BLaER1 treated with 17β-estradiol and CSF1 and Interleukin-3, amounts not matched to agents 10 nM and 100 nM (cell line): ENCODE measurements at regions not wholly inside any gene's neighbourhood (a gene's known extent, or its start where the extent isn't known, plus 50 kb on each side); places are given as distances from the start of the nearest gene placed in this dataset.

Experiments used
- H3K27ac ChIP-seq, 11 experiments: shearing (Covaris generic); formaldehyde crosslinking; 2 replicates each; pipeline ENCODE4 v1.8.1; 2022
- H3K27me3 ChIP-seq, 11 experiments: shearing (Covaris generic); formaldehyde crosslinking; 2 replicates each; pipeline ENCODE4 v1.8.1; 2022
- H3K36me3 ChIP-seq, 11 experiments: shearing (Covaris generic); formaldehyde crosslinking; 2 replicates each; pipeline ENCODE4 v1.8.1; 2022
- H3K4me1 ChIP-seq, 10 experiments: shearing (Covaris generic); formaldehyde crosslinking; 2 replicates each; pipeline ENCODE4 v1.8.1; 2022
- H3K4me2 ChIP-seq, 11 experiments: shearing (Covaris generic); formaldehyde crosslinking; 2 replicates each; pipeline ENCODE4 v1.8.1; 2022
- H3K4me3 ChIP-seq, 10 experiments: shearing (Covaris generic); formaldehyde crosslinking; 2 replicates each; pipeline ENCODE4 v1.8.1; 2022
- H3K9ac ChIP-seq, 11 experiments: shearing (Covaris generic); formaldehyde crosslinking; 2 replicates each; pipeline ENCODE4 v1.8.1; 2022
- H3K9me3 ChIP-seq, 11 experiments: shearing (Covaris generic); formaldehyde crosslinking; replicated peaks in 1 of 11; 2 replicates each; pipeline ENCODE4 v1.8.1; 2022
- H4K20me1 ChIP-seq, 11 experiments: shearing (Covaris generic); formaldehyde crosslinking; 2 replicates each; pipeline ENCODE4 v1.8.1; 2022
- Cebpa-rat ChIP-seq, 11 experiments: shearing (Covaris generic); IDR thresholded peaks; 2 replicates each; pipeline ENCODE4 v1.8.1; 2022

DNA sequence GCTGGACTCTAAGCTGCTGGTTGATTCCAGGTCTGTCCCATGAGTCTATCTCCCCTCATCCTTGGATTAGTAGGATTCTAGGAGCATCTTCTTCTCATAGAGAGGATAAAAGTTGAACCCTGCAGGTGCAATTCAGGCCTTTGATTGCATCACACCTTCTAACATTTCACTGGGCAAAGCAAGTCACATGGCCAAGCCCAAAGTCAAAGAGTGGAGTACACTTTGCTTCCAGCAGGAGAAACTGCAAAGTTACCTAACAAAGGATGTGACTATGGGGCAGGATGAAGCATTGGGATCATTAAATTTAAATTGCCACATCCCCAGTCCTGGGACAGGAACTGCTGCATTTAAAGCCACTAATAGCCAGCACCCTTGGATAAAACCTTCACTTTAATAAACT lies 51.0 kb upstream of the EGFLAM start:
- no peaks in the 10 kb centered on the region for H3K27me3 ChIP-seq
- H3K27ac ChIP-seq, result no peak overlapping the region
- H3K36me3 ChIP-seq, result no peaks in the 10 kb centered on the region
- H3K9me3 ChIP-seq, result no peaks in the 10 kb centered on the region
- H3K9ac ChIP-seq, result no peak overlapping the region
- H3K4me3 ChIP-seq, result no peak overlapping the region
- H3K4me1 ChIP-seq, result no peaks in the 10 kb centered on the region; a peak in 1 of 20 replicates
- 0 out of 22 replicates have a peak, but pooled peaks cover 0 to 4% (median 0%) of the 10 kb centered on the region in 11 experiments for H4K20me1 ChIP-seq
- TF ChIP-seq Cebpa-rat (IDR thresholded peaks at IDR 0.05), result peak in 2 of 11 experiments; percentile 15 to 58; a peak in 2 of 22 replicates
- H3K4me2 ChIP-seq, result no peak overlapping the region

- H3K27me3 ChIP-seq, result no peaks in the 10 kb centered on the region
- peaks cover 0 to 35% (median 12%) of the 10 kb centered on the region in 11 experiments; a peak in 13 of 22 replicates for H3K9me3 ChIP-seq
- H3K4me3 ChIP-seq, result no peak overlapping the region
- H3K9ac ChIP-seq, result no peak overlapping the region
- H3K27ac ChIP-seq, result no peak overlapping the region
- no peak for TF ChIP-seq Cebpa-rat (IDR thresholded peaks at IDR 0.05)
- H3K4me2 ChIP-seq, result no peak overlapping the region
- H3K36me3 ChIP-seq, result no peaks in the 10 kb centered on the region
- no peaks in the 10 kb centered on the region; a peak in 1 of 20 replicates for H3K4me1 ChIP-seq
- H4K20me1 ChIP-seq, result no peaks in the 10 kb centered on the region
Measured at GRCh38 chr5:38202741-38203140, 55.6 kb upstream of the EGFLAM start.

- H3K4me2 ChIP-seq, result no peak overlapping the region
- TF ChIP-seq Cebpa-rat (IDR thresholded peaks at IDR 0.05), result no peak
- H3K9ac ChIP-seq, result no peak overlapping the region
- no peaks in the 10 kb centered on the region for H3K36me3 ChIP-seq
- H3K27me3 ChIP-seq, result no peaks in the 10 kb centered on the region
- H3K4me1 ChIP-seq, result no peaks in the 10 kb centered on the region; a peak in 1 of 20 replicates
- H4K20me1 ChIP-seq, result no peaks in the 10 kb centered on the region
- no peak overlapping the region for H3K4me3 ChIP-seq
- peaks cover 0 to 35% (median 12%) of the 10 kb centered on the region in 11 experiments; a peak in 13 of 22 replicates for H3K9me3 ChIP-seq
- H3K27ac ChIP-seq, result no peak overlapping the region
Measured at GRCh38 chr5:38200872-38201557, 57.3 kb upstream of the EGFLAM start.

DNA sequence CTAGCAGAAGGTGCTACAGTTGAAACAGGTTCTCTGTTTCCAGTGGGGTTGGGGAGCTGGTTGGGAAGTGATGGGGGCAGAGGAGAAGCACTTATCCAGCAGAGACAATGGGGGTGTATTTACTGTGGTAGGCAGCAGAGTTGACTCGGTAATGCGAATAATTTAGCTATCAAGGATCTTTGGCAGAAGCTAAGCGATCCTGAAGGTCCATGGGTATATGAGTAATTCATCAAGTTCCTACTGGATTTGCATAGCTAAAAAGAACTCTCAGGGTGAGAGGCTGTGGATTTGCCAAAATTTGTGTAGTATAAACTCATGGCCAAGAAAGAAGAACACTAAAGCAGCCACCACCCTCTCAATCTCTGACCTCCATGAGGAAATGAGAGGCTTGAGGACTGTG lies 61.2 kb upstream of the EGFLAM start:
- H3K9ac ChIP-seq, result no peak overlapping the region
- TF ChIP-seq Cebpa-rat (IDR thresholded peaks at IDR 0.05), result no peak
- H3K27ac ChIP-seq, result no peak overlapping the region

GRCh38 chr5:38193015-38193581 lies 65.3 kb upstream of the EGFLAM start:
- Histone ChIP-seq H3K4me2 (no peak overlapping the region), H3K9me3 (0 out of 22 replicates have a peak, but pooled peaks cover 0 to under 1% (median 0%) of the 10 kb centered on the region in 11 experiments), H3K27me3 (peaks cover 0 to 4% (median 0%) of the 10 kb centered on the region in 11 experiments; a peak in 1 of 22 replicates), H3K4me1 (no peaks in the 10 kb centered on the region), H3K4me3 (no peak overlapping the region), H3K36me3 (no peaks in the 10 kb centered on the region), H4K20me1 (no peaks in the 10 kb centered on the region), H3K27ac (no peak overlapping the region), H3K9ac (no peak overlapping the region)
- no peak for TF ChIP-seq Cebpa-rat (IDR thresholded peaks at IDR 0.05)

More for the DNA sequence above, 61.2 kb upstream of the EGFLAM start:
- Histone ChIP-seq H3K4me1 (no peaks in the 10 kb centered on the region), H4K20me1 (no peaks in the 10 kb centered on the region), H3K4me3 (no peak overlapping the region), H3K36me3 (no peaks in the 10 kb centered on the region), H3K27me3 (no peaks in the 10 kb centered on the region), H3K4me2 (no peak overlapping the region), H3K9me3 (peaks cover 0 to 35% (median 12%) of the 10 kb centered on the region in 11 experiments; a peak in 13 of 22 replicates)

GRCh38 chr5:38191693-38192092 lies 66.7 kb upstream of the EGFLAM start:
- TF ChIP-seq Cebpa-rat (IDR thresholded peaks at IDR 0.05), result no peak
- Histone ChIP-seq H3K4me2 (no peak overlapping the region), H3K4me3 (no peak overlapping the region), H3K4me1 (no peaks in the 10 kb centered on the region), H3K27ac (no peak overlapping the region), H3K9me3 (no peaks in the 10 kb centered on the region), H3K36me3 (no peaks in the 10 kb centered on the region), H3K27me3 (peaks cover 0 to 4% (median 0%) of the 10 kb centered on the region in 11 experiments; a peak in 1 of 22 replicates), H3K9ac (no peak overlapping the region), H4K20me1 (no peaks in the 10 kb centered on the region)

- H3K4me1 ChIP-seq, result no peaks in the 10 kb centered on the region
- no peak overlapping the region for H3K27ac ChIP-seq
- H3K9me3 ChIP-seq, result no peaks in the 10 kb centered on the region
- H3K9ac ChIP-seq, result no peak overlapping the region
- no peaks in the 10 kb centered on the region for H3K36me3 ChIP-seq
- H3K4me3 ChIP-seq, result no peak overlapping the region
- H3K27me3 ChIP-seq, result peaks cover 0 to 4% (median 0%) of the 10 kb centered on the region in 11 experiments; a peak in 1 of 22 replicates
- H4K20me1 ChIP-seq, result no peaks in the 10 kb centered on the region
- no peak for TF ChIP-seq Cebpa-rat (IDR thresholded peaks at IDR 0.05)
- H3K4me2 ChIP-seq, result no peak overlapping the region
Measured at GRCh38 chr5:38190111-38190510, 68.2 kb upstream of the EGFLAM start.

DNA sequence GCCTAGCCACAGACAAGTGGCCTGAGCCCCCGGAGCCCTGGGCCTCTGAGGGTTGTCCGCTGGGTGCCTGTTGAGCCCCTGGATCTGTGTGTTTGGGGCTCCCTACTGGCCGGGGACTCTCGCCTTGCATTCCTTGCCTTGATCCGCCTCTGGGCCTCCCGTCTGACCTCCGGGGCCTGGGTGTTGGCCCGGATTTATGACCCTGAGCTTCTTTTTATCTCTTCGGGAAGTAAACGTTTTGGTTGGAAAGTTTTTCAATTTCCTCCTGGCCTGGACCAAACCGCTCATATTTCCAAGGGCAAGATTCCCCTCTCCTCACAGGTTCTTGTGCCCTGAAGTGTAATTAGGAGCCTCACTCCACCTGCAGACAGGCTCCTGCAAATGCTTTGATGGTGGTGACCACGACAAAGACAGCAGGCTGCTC lies 69.3 kb upstream of the EGFLAM start:
- Histone ChIP-seq H3K4me1 (no peaks in the 10 kb centered on the region), H3K27me3 (peaks cover 0 to 4% (median 0%) of the 10 kb centered on the region in 11 experiments; a peak in 1 of 22 replicates), H3K27ac (no peak overlapping the region), H3K36me3 (no peaks in the 10 kb centered on the region), H3K9ac (no peak overlapping the region), H3K4me3 (no peak overlapping the region), H3K9me3 (no peaks in the 10 kb centered on the region), H4K20me1 (no peaks in the 10 kb centered on the region), H3K4me2 (no peak overlapping the region)
- no peak for TF ChIP-seq Cebpa-rat (IDR thresholded peaks at IDR 0.05)

DNA sequence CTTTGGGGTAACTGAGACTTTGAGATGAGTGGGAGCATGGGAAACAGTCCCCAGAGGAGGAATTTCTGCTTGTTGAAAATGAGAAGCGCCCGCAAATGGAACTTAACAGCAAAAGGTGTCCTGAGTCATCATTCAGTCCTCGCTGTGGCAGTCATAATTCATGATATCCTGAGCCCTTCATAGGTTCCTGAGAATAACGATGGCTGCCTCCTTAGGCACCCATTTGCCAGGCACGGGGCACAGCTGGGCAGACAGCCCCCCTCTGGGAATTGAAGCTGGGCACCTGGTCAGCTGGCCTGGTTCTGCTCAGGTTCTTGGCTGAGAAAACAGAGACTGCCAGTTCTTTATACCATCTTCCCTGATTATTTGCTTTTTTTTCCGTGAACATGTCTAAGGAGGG lies 69.8 kb upstream of the EGFLAM start:
- Histone ChIP-seq H3K4me1 (no peaks in the 10 kb centered on the region), H4K20me1 (no peaks in the 10 kb centered on the region), H3K4me2 (no peak overlapping the region), H3K27ac (no peak overlapping the region), H3K4me3 (no peak overlapping the region), H3K27me3 (peaks cover 0 to 4% (median 0%) of the 10 kb centered on the region in 11 experiments; a peak in 1 of 22 replicates), H3K36me3 (no peaks in the 10 kb centered on the region), H3K9me3 (no peaks in the 10 kb centered on the region), H3K9ac (no peak overlapping the region)
- TF ChIP-seq Cebpa-rat (IDR thresholded peaks at IDR 0.05), result no peak
